ENCODE measurements at regions not wholly inside any gene's neighbourhood (a gene's known extent, or its start where the extent isn't known, plus 50 kb on each side); places are given as distances from the start of the nearest gene placed in this dataset.

GRCh38 chr18:45458033-45458432, 157.2 kb upstream of the SLC14A2 start:
- no peak for TF ChIP-seq MYC (IDR thresholded peaks at IDR 0.05; ENCODE audit: low read depth, low read length)
- no peak for TF ChIP-seq POLR2A (IDR thresholded peaks at IDR 0.05; ENCODE audit: extremely low read depth, insufficient read length)
- TF ChIP-seq, protein P1, sequence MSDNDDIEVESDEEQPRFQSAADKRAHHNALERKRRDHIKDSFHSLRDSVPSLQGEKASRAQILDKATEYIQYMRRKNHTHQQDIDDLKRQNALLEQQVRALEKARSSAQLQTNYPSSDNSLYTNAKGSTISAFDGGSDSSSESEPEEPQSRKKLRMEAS (IDR thresholded peaks at IDR 0.05; ENCODE audit: low read depth, low read length) = no peak
- TF ChIP-seq CTCF (IDR thresholded peaks at IDR 0.05; ENCODE audit: low read depth, low read length) = no peak
- no peak for DNase-seq (ENCODE audit: low read depth)
- H3K4me3 ChIP-seq (ENCODE audit: low read depth, low read length) = no peak overlapping the region

DNA sequence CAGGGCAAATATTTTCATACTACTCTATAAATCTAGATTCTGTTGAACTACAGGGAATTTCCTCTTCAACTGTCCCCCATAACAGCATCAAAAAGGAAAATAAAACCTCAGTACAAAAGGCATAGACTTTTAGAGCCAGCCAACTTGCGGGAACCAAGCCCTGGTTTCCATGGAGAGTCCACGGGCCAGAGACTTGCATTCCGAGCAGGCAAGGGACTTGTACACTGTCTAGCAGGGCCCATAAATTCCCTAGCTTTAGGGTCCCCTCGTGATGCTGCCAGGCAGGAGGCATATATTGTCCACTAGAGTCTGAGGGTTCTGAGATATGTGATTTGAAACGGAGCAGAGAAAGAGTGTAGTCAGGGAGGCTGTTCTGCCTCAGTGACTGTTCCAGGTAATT, 153.1 kb upstream of the SLC14A2 start:
- no peak for DNase-seq (ENCODE audit: low read depth)
- H3K4me3 ChIP-seq (ENCODE audit: low read depth, low read length) = no peak overlapping the region
- TF ChIP-seq MYC (IDR thresholded peaks at IDR 0.05; ENCODE audit: low read depth, low read length) = no peak
- TF ChIP-seq, protein P1 (IDR thresholded peaks at IDR 0.05; ENCODE audit: low read depth, low read length) = no peak
- no peak for TF ChIP-seq CTCF (IDR thresholded peaks at IDR 0.05; ENCODE audit: low read depth, low read length)
- no peak for TF ChIP-seq POLR2A (IDR thresholded peaks at IDR 0.05; ENCODE audit: extremely low read depth, insufficient read length)

GRCh38 chr18:45463451-45463850, 151.8 kb upstream of the SLC14A2 start:
- H3K4me3 ChIP-seq (ENCODE audit: low read depth, low read length) = no peak overlapping the region
- DNase-seq (ENCODE audit: low read depth) = no peak
- TF ChIP-seq POLR2A (IDR thresholded peaks at IDR 0.05; ENCODE audit: extremely low read depth, insufficient read length) (no peak), MYC (IDR thresholded peaks at IDR 0.05; ENCODE audit: low read depth, low read length) (no peak), CTCF (IDR thresholded peaks at IDR 0.05; ENCODE audit: low read depth, low read length) (no peak)
- TF ChIP-seq, protein P1 (IDR thresholded peaks at IDR 0.05; ENCODE audit: low read depth, low read length) = no peak

- no peak for DNase-seq (ENCODE audit: low read depth)
- H3K4me3 ChIP-seq (ENCODE audit: low read depth, low read length) = no peak overlapping the region
- TF ChIP-seq MYC (IDR thresholded peaks at IDR 0.05; ENCODE audit: low read depth, low read length) = no peak
- TF ChIP-seq CTCF (IDR thresholded peaks at IDR 0.05; ENCODE audit: low read depth, low read length) = no peak
- no peak for TF ChIP-seq POLR2A (IDR thresholded peaks at IDR 0.05; ENCODE audit: extremely low read depth, insufficient read length)
- TF ChIP-seq, protein P1 (IDR thresholded peaks at IDR 0.05; ENCODE audit: low read depth, low read length) = no peak
Measured at GRCh38 chr18:45464619-45465018, 150.7 kb upstream of the SLC14A2 start.

- peak; percentile 20 for DNase-seq (ENCODE audit: low read depth)
- no peak overlapping the region for H3K4me3 ChIP-seq (ENCODE audit: low read depth, low read length)
- TF ChIP-seq POLR2A (IDR thresholded peaks at IDR 0.05; ENCODE audit: extremely low read depth, insufficient read length) (no peak), CTCF (IDR thresholded peaks at IDR 0.05; ENCODE audit: low read depth, low read length) (no peak)
- TF ChIP-seq, protein P1 (IDR thresholded peaks at IDR 0.05; ENCODE audit: low read depth, low read length) = no peak
Measured at GRCh38 chr18:45467293-45467692, 148.0 kb upstream of the SLC14A2 start.

- no peak for TF ChIP-seq CTCF (IDR thresholded peaks at IDR 0.05; ENCODE audit: low read depth, low read length)
- TF ChIP-seq, protein P1 (IDR thresholded peaks at IDR 0.05; ENCODE audit: low read depth, low read length) = no peak
- TF ChIP-seq MYC (IDR thresholded peaks at IDR 0.05; ENCODE audit: low read depth, low read length) = no peak
- TF ChIP-seq POLR2A (IDR thresholded peaks at IDR 0.05; ENCODE audit: extremely low read depth, insufficient read length) = no peak
Measured at GRCh38 chr18:45467945-45468344, 147.3 kb upstream of the SLC14A2 start.

More at GRCh38 chr18:45467945-45468344, 147.3 kb upstream of the SLC14A2 start:
- DNase-seq (ENCODE audit: low read depth) = no peak
- H3K4me3 ChIP-seq (ENCODE audit: low read depth, low read length) = no peak overlapping the region
